Gastroesophageal sphincter (tissue), 4 donors: ENCODE measurements at regions not wholly inside any gene's neighbourhood (a gene's known extent, or its start where the extent isn't known, plus 50 kb on each side); places are given as distances from the start of the nearest gene placed in this dataset.

Experiments used
- ATAC-seq: fragments of 150-250 bp; one replicate; pipeline ENCODE4 v1.9.1; 2016; ENCODE audit warnings: mild to moderate bottlenecking, moderate library complexity
- H3K27ac ChIP-seq, 4 donors: fragments of 200-600 bp; sonication (generic) in 3 of 4; 1 replicate in 3 of 4; 2 replicates in 1 of 4; pipeline ENCODE4 v1.5.1; 2016 to 2019
- H3K27me3 ChIP-seq: fragments of 200-600 bp; sonication (generic); one replicate; pipeline ENCODE4 v1.5.1; 2019
- H3K36me3 ChIP-seq, 2 donors: fragments of 200-600 bp; sonication (generic); one replicate each; pipeline ENCODE4 v1.5.1; 2019; ENCODE audit warnings: control low read depth in 1 of 2
- H3K4me1 ChIP-seq, 3 donors: fragments of 200-600 bp; sonication (generic); 1 replicate in 2 of 3; 2 replicates in 1 of 3; pipeline ENCODE4 v1.5.1; 2016 to 2019; ENCODE audit warnings: control low read depth in 2 of 3
- H3K4me3 ChIP-seq, 2 donors: fragments of 200-600 bp; sonication (generic); one replicate each; pipeline ENCODE4 v1.5.1; 2019; ENCODE audit warnings: mild to moderate bottlenecking in 1 of 2, moderate library complexity in 1 of 2
- H3K9me3 ChIP-seq, 3 donors: fragments of 200-600 bp; sonication (generic); one replicate each; pipeline ENCODE4 v1.5.1; 2017 to 2019; ENCODE audit warnings: control low read depth in 2 of 3
- EP300 ChIP-seq: sonication (generic); formaldehyde crosslinking; IDR thresholded peaks from one replicate; pipeline ENCODE4 v1.6.1; 2017; ENCODE audit warnings: antibody characterized with exemption, mild to moderate bottlenecking
- POLR2A ChIP-seq, 2 donors: fragments of 450-650 bp; IDR thresholded peaks; one replicate each; pipeline ENCODE4 v1.6.1; 2017; ENCODE audit warnings: antibody characterized with exemption in 2 of 2, mild to moderate bottlenecking in 2 of 2, moderate library complexity in 1 of 2
- POLR2AphosphoS5 ChIP-seq: sonication (generic); formaldehyde crosslinking; IDR thresholded peaks from one replicate; pipeline ENCODE4 v1.6.1; 2017; ENCODE audit warnings: antibody characterized with exemption
- WGBS, 2 donors: methylation state at CpG; one replicate each; pipeline ENCODE4 v1.1.5; 2018; ENCODE audit warnings: low coverage in 1 of 2; 5-methylcytosine and 5-hydroxymethylcytosine counted together
- TF ChIP-seq, protein P1 (sequence below), 4 experiments: fragments of 200-600 bp in 2 of 4; fragments of 450-650 bp in 2 of 4; sonication (generic) in 1 of 4; IDR thresholded peaks; one replicate each; pipeline ENCODE4 v1.5.1; 2017 to 2019; ENCODE audit warnings: antibody characterized with exemption in 4 of 4, mild to moderate bottlenecking in 2 of 4, moderate library complexity in 2 of 4

DNA sequence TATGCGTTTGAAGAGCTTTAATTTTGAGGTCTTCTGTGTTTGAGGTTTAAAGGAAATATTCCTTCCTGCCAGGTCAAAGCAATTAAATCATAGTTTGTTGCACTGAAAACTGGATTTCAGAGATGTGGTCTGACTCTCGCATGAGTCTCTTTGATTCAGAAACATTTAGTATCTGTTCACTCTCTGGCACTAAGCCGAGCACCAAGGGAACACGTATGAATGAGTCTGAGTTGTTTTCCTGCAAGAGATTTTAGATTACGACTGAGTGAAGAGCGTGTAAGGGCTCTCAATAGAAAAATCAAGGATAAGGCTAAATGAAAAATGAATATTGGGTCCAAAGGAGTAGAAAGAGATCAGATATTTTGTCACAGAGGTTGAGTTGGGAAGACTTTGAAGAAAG, 875.4 kb upstream of the PRKX start:
- Histone ChIP-seq H3K4me1 (no peaks in the 10 kb centered on the region), H3K9me3 (no peaks in the 10 kb centered on the region), H3K27me3 (no peaks in the 10 kb centered on the region), H3K27ac (no peak overlapping the region), H3K4me3 (no peak overlapping the region), H3K36me3 (no peaks in the 10 kb centered on the region)
- TF ChIP-seq, protein P1, sequence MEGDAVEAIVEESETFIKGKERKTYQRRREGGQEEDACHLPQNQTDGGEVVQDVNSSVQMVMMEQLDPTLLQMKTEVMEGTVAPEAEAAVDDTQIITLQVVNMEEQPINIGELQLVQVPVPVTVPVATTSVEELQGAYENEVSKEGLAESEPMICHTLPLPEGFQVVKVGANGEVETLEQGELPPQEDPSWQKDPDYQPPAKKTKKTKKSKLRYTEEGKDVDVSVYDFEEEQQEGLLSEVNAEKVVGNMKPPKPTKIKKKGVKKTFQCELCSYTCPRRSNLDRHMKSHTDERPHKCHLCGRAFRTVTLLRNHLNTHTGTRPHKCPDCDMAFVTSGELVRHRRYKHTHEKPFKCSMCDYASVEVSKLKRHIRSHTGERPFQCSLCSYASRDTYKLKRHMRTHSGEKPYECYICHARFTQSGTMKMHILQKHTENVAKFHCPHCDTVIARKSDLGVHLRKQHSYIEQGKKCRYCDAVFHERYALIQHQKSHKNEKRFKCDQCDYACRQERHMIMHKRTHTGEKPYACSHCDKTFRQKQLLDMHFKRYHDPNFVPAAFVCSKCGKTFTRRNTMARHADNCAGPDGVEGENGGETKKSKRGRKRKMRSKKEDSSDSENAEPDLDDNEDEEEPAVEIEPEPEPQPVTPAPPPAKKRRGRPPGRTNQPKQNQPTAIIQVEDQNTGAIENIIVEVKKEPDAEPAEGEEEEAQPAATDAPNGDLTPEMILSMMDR (IDR thresholded peaks at IDR 0.05): no peak
- TF ChIP-seq POLR2AphosphoS5 (no peak), EP300 (no peak)
- no peak for ATAC-seq
- 20 to 52% methylated on average over 1 to 4 of the region's 6 CpGs for WGBS, 2 donors

DNA sequence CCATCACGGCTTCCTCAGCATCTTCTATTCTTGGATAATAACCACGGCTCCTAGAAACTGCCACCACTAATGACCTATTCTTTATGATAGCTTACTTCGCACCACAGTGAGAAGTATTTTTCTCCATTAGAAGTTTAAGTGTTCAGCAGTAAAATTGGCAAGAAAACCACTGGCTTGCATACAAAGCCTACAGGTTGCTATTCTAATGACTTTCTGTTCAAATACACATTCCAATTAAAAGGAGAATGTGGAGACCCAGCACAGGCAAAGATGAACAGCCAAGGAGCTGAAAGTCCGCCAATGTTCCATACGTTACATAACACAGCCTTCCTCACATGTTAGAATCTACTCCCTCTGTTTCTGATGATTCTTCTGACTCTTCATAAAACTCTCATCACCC, 875.0 kb upstream of the PRKX start:
- WGBS, 2 donors: 40 to 45% methylated on average over 5 of the region's 5 CpGs
- H3K4me1 ChIP-seq: no peaks in the 10 kb centered on the region

DNA sequence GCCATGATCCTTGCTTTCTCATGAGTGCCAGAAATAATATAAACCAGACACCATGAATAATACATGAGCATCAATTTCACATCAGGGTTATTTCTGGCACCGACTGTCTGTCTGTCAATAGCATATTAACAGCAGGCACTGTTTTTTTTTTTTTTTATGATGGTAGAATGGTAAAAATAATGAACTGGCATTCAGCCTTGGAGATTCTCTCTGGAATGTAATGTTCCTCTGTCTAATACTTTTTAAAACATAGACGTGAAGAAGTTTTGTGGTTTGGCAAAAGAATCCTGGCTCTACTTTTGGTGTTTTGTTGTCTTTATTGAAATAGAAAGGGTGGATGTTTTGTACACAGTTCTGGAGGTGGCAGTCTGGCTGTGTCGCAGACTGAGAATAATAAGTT, 874.6 kb upstream of the PRKX start:
- no peaks in the 10 kb centered on the region for H3K9me3 ChIP-seq

More for the DNA sequence above, 875.0 kb upstream of the PRKX start:
- Histone ChIP-seq H3K9me3 (no peaks in the 10 kb centered on the region), H3K4me3 (no peak overlapping the region), H3K36me3 (no peaks in the 10 kb centered on the region), H3K27ac (no peak overlapping the region), H3K27me3 (no peaks in the 10 kb centered on the region)
- no peak for ATAC-seq
- no peak for TF ChIP-seq POLR2A (IDR thresholded peaks at IDR 0.05)
- TF ChIP-seq POLR2AphosphoS5: no peak
- TF ChIP-seq, protein P1 (IDR thresholded peaks at IDR 0.05): no peak
- TF ChIP-seq EP300: no peak

DNA sequence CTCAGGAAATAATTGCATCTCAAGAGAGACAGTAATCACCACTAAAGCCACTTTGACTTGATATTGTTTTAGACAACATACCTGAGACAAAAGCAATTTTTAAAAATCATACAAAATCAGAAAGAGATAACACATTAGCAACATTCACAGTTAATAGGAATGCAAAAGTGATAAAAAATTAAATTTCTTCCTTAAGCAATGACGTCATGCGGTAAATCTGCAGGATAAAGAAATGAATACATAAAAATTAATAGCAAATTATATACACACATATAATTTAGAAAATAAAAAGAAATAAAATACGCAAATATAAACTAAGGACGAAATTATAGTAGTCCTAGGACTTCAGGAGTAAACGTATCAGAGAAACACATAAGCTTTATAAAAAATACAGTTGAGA, 866.5 kb upstream of the PRKX start:
- no peak overlapping the region for H3K4me3 ChIP-seq
- H3K27me3 ChIP-seq: no peaks in the 10 kb centered on the region
- H3K9me3 ChIP-seq: no peaks in the 10 kb centered on the region
- no peaks in the 10 kb centered on the region for H3K36me3 ChIP-seq
- no peak overlapping the region for H3K27ac ChIP-seq
- TF ChIP-seq POLR2AphosphoS5: no peak
- no peak for TF ChIP-seq POLR2A (IDR thresholded peaks at IDR 0.05)
- TF ChIP-seq, protein P1 (IDR thresholded peaks at IDR 0.05): no peak
- TF ChIP-seq EP300: no peak
- 85 to 92% methylated on average over 5 of the region's 5 CpGs for WGBS, 2 donors
- no peak for ATAC-seq
- H3K4me1 ChIP-seq: no peaks in the 10 kb centered on the region

More for the DNA sequence above, 874.6 kb upstream of the PRKX start:
- no peaks in the 10 kb centered on the region for H3K27me3 ChIP-seq
- no peak overlapping the region for H3K4me3 ChIP-seq
- no peak for ATAC-seq
- TF ChIP-seq, protein P1 (IDR thresholded peaks at IDR 0.05): no peak
- TF ChIP-seq EP300 (no peak), POLR2AphosphoS5 (no peak), POLR2A (IDR thresholded peaks at IDR 0.05) (no peak)
- no peaks in the 10 kb centered on the region for H3K4me1 ChIP-seq
- no peak overlapping the region for H3K27ac ChIP-seq
- no peaks in the 10 kb centered on the region for H3K36me3 ChIP-seq
- 13 to 44% methylated on average over 1 to 3 of the region's 3 CpGs for WGBS, 2 donors

DNA sequence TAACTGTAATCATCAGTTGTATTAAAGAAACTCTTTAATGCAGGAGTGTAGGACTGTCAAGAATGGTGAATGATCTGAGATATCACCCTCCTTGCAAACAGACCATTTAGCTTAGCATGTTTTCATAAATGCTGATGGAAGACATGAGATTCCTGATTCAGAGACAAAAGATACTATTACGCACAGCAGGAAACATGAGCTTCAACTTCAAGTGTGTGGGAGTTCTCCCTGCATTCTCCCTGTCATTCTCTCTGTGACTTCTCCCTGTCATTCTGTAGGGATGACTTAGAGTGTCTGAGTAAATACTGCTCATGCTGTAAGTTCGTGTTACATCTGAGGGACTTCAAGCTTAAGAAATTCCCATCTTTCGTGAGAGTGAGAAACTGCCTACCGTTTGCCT, 866.0 kb upstream of the PRKX start:
- Histone ChIP-seq H3K27me3 (no peaks in the 10 kb centered on the region), H3K9me3 (no peaks in the 10 kb centered on the region), H3K4me1 (no peaks in the 10 kb centered on the region), H3K4me3 (no peak overlapping the region), H3K36me3 (no peaks in the 10 kb centered on the region), H3K27ac (no peak overlapping the region)
- ATAC-seq: no peak
- TF ChIP-seq, protein P1 (IDR thresholded peaks at IDR 0.05): no peak
- TF ChIP-seq POLR2AphosphoS5 (no peak), EP300 (no peak), POLR2A (IDR thresholded peaks at IDR 0.05) (no peak)
- 57 to 72% methylated on average over 4 of the region's 4 CpGs for WGBS, 2 donors
